ENCODE measurements at regions not wholly inside any gene's neighbourhood (a gene's known extent, or its start where the extent isn't known, plus 50 kb on each side); places are given as distances from the start of the nearest gene placed in this dataset.

DNA sequence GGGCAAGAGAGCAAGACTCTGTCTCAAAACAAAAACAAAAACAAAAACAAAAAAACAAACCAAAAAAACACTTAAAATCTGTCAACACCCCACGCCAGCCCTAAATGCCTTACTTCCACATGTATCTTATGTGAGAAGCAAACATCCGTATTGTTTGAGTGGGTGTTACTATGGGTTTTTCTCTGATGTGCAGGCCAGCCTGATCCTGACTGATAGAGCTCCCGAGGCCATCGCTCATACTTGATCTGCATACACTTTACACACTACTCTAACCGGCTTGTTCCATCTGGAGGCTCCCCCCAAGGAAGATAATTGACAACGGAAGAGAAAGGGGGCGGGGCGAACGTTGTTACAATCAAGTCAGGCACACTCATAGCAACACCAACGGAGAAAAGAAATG lies 237.4 kb downstream of the TBL1XR1 start:
- TF ChIP-seq, protein P1, sequence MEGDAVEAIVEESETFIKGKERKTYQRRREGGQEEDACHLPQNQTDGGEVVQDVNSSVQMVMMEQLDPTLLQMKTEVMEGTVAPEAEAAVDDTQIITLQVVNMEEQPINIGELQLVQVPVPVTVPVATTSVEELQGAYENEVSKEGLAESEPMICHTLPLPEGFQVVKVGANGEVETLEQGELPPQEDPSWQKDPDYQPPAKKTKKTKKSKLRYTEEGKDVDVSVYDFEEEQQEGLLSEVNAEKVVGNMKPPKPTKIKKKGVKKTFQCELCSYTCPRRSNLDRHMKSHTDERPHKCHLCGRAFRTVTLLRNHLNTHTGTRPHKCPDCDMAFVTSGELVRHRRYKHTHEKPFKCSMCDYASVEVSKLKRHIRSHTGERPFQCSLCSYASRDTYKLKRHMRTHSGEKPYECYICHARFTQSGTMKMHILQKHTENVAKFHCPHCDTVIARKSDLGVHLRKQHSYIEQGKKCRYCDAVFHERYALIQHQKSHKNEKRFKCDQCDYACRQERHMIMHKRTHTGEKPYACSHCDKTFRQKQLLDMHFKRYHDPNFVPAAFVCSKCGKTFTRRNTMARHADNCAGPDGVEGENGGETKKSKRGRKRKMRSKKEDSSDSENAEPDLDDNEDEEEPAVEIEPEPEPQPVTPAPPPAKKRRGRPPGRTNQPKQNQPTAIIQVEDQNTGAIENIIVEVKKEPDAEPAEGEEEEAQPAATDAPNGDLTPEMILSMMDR (IDR thresholded peaks at IDR 0.05; ENCODE audit: insufficient read depth, low read depth, low read length): no peak
- ChIA-PET CTCF (no interaction called here), POLR2A (no interaction called here)
- no peaks in the 10 kb centered on the region for H3K36me3 ChIP-seq (ENCODE audit: control insufficient read depth, insufficient read depth, low read length)
- DNase-seq (ENCODE audit: low read depth): no peak
- no peak overlapping the region for H3K4me3 ChIP-seq (ENCODE audit: low read depth, low read length)
- no peaks in the 10 kb centered on the region for H3K27me3 ChIP-seq (ENCODE audit: control insufficient read depth, insufficient read depth, low read length)

DNA sequence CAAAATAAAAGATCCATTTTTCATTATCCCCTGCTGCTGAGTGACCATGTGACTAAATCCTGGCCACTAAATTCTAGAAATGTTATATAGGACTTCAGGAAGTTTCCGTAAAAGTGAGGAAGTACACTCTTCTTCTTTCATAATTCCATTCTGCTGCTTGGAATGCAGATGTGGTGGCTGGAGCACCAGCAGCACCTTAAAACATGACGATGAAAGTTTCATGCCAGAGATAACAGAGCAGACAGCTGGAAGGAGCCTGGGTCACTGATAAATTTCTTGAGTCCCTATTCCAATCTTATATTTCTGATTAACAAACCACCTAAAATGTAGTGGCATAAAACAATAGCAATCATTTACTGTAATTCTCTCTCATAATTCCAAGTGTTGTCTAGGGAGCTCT lies 238.7 kb downstream of the TBL1XR1 start:
- Histone ChIP-seq H3K4me3 (ENCODE audit: low read depth, low read length) (no peak overlapping the region), H3K36me3 (ENCODE audit: control insufficient read depth, insufficient read depth, low read length) (no peaks in the 10 kb centered on the region), H3K27me3 (ENCODE audit: control insufficient read depth, insufficient read depth, low read length) (no peaks in the 10 kb centered on the region)
- ChIA-PET CTCF (no interaction called here), POLR2A (no interaction called here)
- no peak for DNase-seq (ENCODE audit: low read depth)
- TF ChIP-seq, protein P1 (IDR thresholded peaks at IDR 0.05; ENCODE audit: insufficient read depth, low read depth, low read length): no peak

DNA sequence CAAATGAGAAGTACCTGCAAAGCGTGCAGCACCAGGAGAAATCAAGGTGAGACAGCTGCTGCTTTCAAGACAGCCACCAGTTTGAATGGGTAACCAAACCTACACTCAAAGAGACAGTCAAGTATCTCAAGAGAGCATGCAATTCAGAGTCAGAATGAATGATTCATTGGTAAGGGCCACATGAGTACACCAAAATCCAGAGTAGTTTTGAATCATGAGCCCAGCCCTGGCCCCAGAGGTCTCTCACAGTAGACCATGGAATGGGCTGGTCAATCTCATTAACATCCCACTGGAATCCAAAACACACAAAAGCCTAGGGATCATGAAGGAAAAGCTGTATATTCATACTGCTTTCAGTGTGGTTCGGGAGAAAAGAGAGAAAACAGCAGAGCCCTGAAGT lies 242.8 kb downstream of the TBL1XR1 start:
- Histone ChIP-seq H3K27me3 (ENCODE audit: control insufficient read depth, insufficient read depth, low read length) (no peaks in the 10 kb centered on the region), H3K36me3 (ENCODE audit: control insufficient read depth, insufficient read depth, low read length) (no peaks in the 10 kb centered on the region), H3K4me3 (ENCODE audit: low read depth, low read length) (no peak overlapping the region)
- DNase-seq (ENCODE audit: low read depth): no peak
- POLR2A ChIA-PET: no interaction called here
- CTCF ChIA-PET: no interaction called here
- TF ChIP-seq, protein P1 (IDR thresholded peaks at IDR 0.05; ENCODE audit: insufficient read depth, low read depth, low read length): no peak

DNA sequence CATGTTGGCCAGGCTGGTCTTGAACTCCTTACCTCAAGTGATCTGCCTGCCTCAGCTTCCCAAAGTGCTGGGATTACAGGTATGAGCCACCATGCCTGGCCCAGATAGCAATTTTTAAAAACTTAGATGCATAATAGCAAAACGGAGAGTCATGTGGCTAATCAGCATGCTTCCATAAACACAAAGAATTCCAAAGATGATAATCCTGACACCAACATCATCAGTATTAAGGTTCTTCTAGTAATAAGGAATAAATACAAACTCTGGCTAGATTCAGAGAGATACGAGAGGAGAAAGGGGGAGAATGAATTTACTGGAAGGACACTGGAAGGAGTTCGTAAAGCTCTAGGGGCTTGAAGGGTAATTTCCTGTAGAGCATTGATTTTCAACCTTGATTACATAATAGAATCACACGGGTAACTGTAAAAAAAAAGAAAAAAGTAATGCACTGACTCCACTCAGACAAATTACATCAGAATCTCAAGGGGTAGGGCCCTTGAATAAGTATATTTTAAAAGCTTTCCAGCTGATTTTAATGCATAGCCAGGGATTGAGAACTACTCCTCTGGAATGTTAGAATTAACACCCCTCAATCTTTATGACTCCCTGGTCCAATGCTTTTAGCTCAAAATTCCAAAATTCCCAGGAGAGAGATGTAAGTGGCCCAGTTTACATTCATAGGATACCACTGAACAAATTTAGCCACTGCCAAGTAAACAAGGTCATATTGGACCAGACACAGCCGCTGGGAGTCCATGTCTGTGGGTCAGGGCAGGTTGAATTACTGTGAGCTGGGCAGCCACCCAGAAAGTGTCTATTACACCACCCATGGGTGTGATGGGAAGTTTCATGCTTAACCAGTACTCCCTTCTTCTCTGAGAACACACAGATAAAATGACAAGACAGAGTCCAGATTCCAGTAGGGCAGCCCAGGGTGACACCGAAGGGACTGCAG lies 243.9 kb downstream of the TBL1XR1 start:
- no peaks in the 10 kb centered on the region for H3K27me3 ChIP-seq (ENCODE audit: control insufficient read depth, insufficient read depth, low read length)
- TF ChIP-seq, protein P1 (IDR thresholded peaks at IDR 0.05; ENCODE audit: insufficient read depth, low read depth, low read length): no peak
- ChIA-PET POLR2A (no interaction called here), CTCF (interaction anchor here (0.6 to 1.5 kb wide), 2 partner anchors 9 to 1379 kb away, joined by 3 to 4 read pairs; no protein-coding TSS in a partner anchor)
- H3K36me3 ChIP-seq (ENCODE audit: control insufficient read depth, insufficient read depth, low read length): no peaks in the 10 kb centered on the region
- peak; percentile 37 for DNase-seq (ENCODE audit: low read depth)
- no peak overlapping the region for H3K4me3 ChIP-seq (ENCODE audit: low read depth, low read length)

DNA sequence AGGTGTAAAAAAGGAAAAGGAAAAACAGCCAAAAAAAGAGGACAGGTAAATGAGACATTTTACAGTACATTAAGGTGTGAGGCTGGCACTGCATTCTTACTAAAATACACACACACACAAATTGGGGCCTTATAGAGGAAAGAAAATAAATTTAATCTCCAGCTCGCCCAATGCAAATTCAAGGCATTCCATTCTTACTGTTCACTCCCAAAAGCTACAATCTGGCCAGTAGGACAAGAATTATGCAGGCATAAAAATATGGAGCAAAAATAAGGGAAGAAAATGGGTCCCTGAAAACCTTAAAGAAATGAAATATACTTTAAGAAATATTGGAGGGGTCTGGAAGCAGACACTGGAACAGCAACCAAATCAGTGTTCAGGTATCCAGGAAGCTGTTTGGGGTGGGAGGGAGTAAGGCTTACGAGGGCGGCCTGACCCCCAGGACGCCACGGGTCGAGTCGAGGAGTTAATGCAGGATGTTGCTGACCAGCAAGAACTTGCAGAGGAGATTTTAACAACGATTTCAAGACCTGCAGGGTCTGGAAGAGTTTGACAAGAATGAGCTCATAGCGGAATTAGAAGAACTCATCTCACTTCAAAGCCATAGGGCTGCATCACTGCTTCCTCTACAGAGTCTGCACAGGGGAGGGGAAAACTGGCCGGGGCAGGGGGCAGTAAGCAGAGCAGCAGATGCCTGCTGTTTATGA lies 245.5 kb downstream of the TBL1XR1 start:
- ChIA-PET POLR2A (no interaction called here), CTCF (interaction anchor here (0.8 to 2.2 kb wide), 3 partner anchors 13 to 72 kb away, joined by 3 to 5 read pairs (median 3); no protein-coding TSS in a partner anchor)
- H3K4me3 ChIP-seq (ENCODE audit: low read depth, low read length): no peak overlapping the region
- H3K27me3 ChIP-seq (ENCODE audit: control insufficient read depth, insufficient read depth, low read length): no peaks in the 10 kb centered on the region
- TF ChIP-seq, protein P1 (IDR thresholded peaks at IDR 0.05; ENCODE audit: insufficient read depth, low read depth, low read length): no peak
- H3K36me3 ChIP-seq (ENCODE audit: control insufficient read depth, insufficient read depth, low read length): no peaks in the 10 kb centered on the region
- DNase-seq (ENCODE audit: low read depth): no peak
